ENCODE measurements at regions not wholly inside any gene's neighbourhood (a gene's known extent, or its start where the extent isn't known, plus 50 kb on each side); places are given as distances from the start of the nearest gene placed in this dataset.

- no peaks in the 10 kb centered on the region for H3K4me1 Mint-ChIP-seq (ENCODE audit: unreplicated experiment)
- no peak overlapping the region for H3K4me3 Mint-ChIP-seq (ENCODE audit: unreplicated experiment)
- H3K9me3 Mint-ChIP-seq (ENCODE audit: unreplicated experiment), result no peaks in the 10 kb centered on the region
- DNase-seq (ENCODE audit: extremely low spot score, unreplicated experiment), result no peak
- H3K27ac Mint-ChIP-seq (ENCODE audit: unreplicated experiment), result no peak overlapping the region
- H3K27me3 Mint-ChIP-seq (ENCODE audit: unreplicated experiment), result peaks cover 10% of the 10 kb centered on the region
- no peaks in the 10 kb centered on the region for H3K36me3 Mint-ChIP-seq (ENCODE audit: unreplicated experiment)
- no peak for TF ChIP-seq CTCF (IDR thresholded peaks at IDR 0.05)
Measured at GRCh38 chr7:135842446-135843179, 94.0 kb upstream of the FAM180A start.

- no peak overlapping the region for H3K27ac Mint-ChIP-seq (ENCODE audit: unreplicated experiment)
- peaks cover 10% of the 10 kb centered on the region for H3K27me3 Mint-ChIP-seq (ENCODE audit: unreplicated experiment)
- DNase-seq (ENCODE audit: extremely low spot score, unreplicated experiment), result no peak
- H3K36me3 Mint-ChIP-seq (ENCODE audit: unreplicated experiment), result no peaks in the 10 kb centered on the region
- no peak for TF ChIP-seq CTCF (IDR thresholded peaks at IDR 0.05)
- H3K4me3 Mint-ChIP-seq (ENCODE audit: unreplicated experiment), result no peak overlapping the region
- no peaks in the 10 kb centered on the region for H3K9me3 Mint-ChIP-seq (ENCODE audit: unreplicated experiment)
- no peaks in the 10 kb centered on the region for H3K4me1 Mint-ChIP-seq (ENCODE audit: unreplicated experiment)
Measured at GRCh38 chr7:135840591-135840990, 92.0 kb upstream of the FAM180A start.

GRCh38 chr7:135837675-135838074 is 89.1 kb upstream of the FAM180A start:
- H3K36me3 Mint-ChIP-seq (ENCODE audit: unreplicated experiment), result no peaks in the 10 kb centered on the region
- no peak overlapping the region for H3K4me3 Mint-ChIP-seq (ENCODE audit: unreplicated experiment)
- no peak for TF ChIP-seq CTCF (IDR thresholded peaks at IDR 0.05)

GRCh38 chr7:135834266-135834665 is 85.7 kb upstream of the FAM180A start:
- no peak for DNase-seq (ENCODE audit: extremely low spot score, unreplicated experiment)
- Mint-ChIP-seq H3K9me3 (ENCODE audit: unreplicated experiment) (no peaks in the 10 kb centered on the region), H3K4me3 (ENCODE audit: unreplicated experiment) (no peak overlapping the region), H3K27ac (ENCODE audit: unreplicated experiment) (no peak overlapping the region), H3K4me1 (ENCODE audit: unreplicated experiment) (no peaks in the 10 kb centered on the region), H3K27me3 (ENCODE audit: unreplicated experiment) (peaks cover 21% of the 10 kb centered on the region), H3K36me3 (ENCODE audit: unreplicated experiment) (no peaks in the 10 kb centered on the region)
- TF ChIP-seq CTCF (IDR thresholded peaks at IDR 0.05), result no peak

More at GRCh38 chr7:135837675-135838074, 89.1 kb upstream of the FAM180A start:
- DNase-seq (ENCODE audit: extremely low spot score, unreplicated experiment), result no peak
- peaks cover 22% of the 10 kb centered on the region for H3K27me3 Mint-ChIP-seq (ENCODE audit: unreplicated experiment)
- H3K27ac Mint-ChIP-seq (ENCODE audit: unreplicated experiment), result no peak overlapping the region
- H3K4me1 Mint-ChIP-seq (ENCODE audit: unreplicated experiment), result no peaks in the 10 kb centered on the region
- no peaks in the 10 kb centered on the region for H3K9me3 Mint-ChIP-seq (ENCODE audit: unreplicated experiment)

- Mint-ChIP-seq H3K4me3 (ENCODE audit: unreplicated experiment) (no peak overlapping the region), H3K4me1 (ENCODE audit: unreplicated experiment) (no peaks in the 10 kb centered on the region), H3K36me3 (ENCODE audit: unreplicated experiment) (no peaks in the 10 kb centered on the region), H3K27me3 (ENCODE audit: unreplicated experiment) (peaks cover 26% of the 10 kb centered on the region), H3K27ac (ENCODE audit: unreplicated experiment) (no peak overlapping the region), H3K9me3 (ENCODE audit: unreplicated experiment) (no peaks in the 10 kb centered on the region)
- DNase-seq (ENCODE audit: extremely low spot score, unreplicated experiment), result no peak
- no peak for TF ChIP-seq CTCF (IDR thresholded peaks at IDR 0.05)
Measured at GRCh38 chr7:135833642-135834041, 85.0 kb upstream of the FAM180A start.
